A673 (cell line): ENCODE measurements at regions not wholly inside any gene's neighbourhood (a gene's known extent, or its start where the extent isn't known, plus 50 kb on each side); places are given as distances from the start of the nearest gene placed in this dataset.

Source experiments
- BruUV-seq: library from RNA; stranded (reverse); fragments of 400-500 nt; replicated peaks from 2 replicates; lab custom pipeline; 2021; lab: Mats Ljungman, UMichigan
- CTCF ChIA-PET: fragments of 300-600 bp; sonication (Branson Sonifier 250); formaldehyde crosslinking; loops from one replicate; lab custom pipeline; 2022; ENCODE audit warnings: antibody characterized with exemption; lab: Charles Lee
- POLR2A ChIA-PET: fragments of 300-600 bp; sonication (Branson Sonifier 250); formaldehyde crosslinking; loops from one replicate; lab custom pipeline; 2022; ENCODE audit warnings: antibody characterized with exemption; ENCODE audit not compliant: low non-redundant PET; lab: Charles Lee
- DNase-seq: peaks from one replicate; pipeline ENCODE4 v3.0.0-alpha.2; 2015; ENCODE audit warnings: low spot score
- H3K27ac ChIP-seq: fragments of 200-600 bp; sonication (generic); 2 replicates; pipeline ENCODE4 v1.5.1; 2016; ENCODE audit warnings: mixed run types, low read depth, mild to moderate bottlenecking, mixed read lengths, antibody characterized with exemption, low read length; ENCODE audit not compliant: poor library complexity, severe bottlenecking
- H3K27me3 ChIP-seq: fragments of 200-600 bp; sonication (generic); replicated peaks from 2 replicates; pipeline ENCODE4 v1.6.1; 2017; ENCODE audit warnings: mixed run types, low read depth, mild to moderate bottlenecking, mixed read lengths, antibody characterized with exemption, low read length; ENCODE audit not compliant: insufficient read depth, poor library complexity
- H3K36me3 ChIP-seq: fragments of 200-600 bp; sonication (generic); 2 replicates; pipeline ENCODE4 v1.6.1; 2016; ENCODE audit warnings: mixed run types, mild to moderate bottlenecking, mixed read lengths, antibody characterized with exemption, low read length; ENCODE audit not compliant: insufficient read depth, poor library complexity, severe bottlenecking
- H3K4me1 ChIP-seq: fragments of 200-600 bp; sonication (generic); 2 replicates; pipeline ENCODE4 v1.6.1; 2017; ENCODE audit warnings: mixed run types, mild to moderate bottlenecking, mixed read lengths, antibody characterized with exemption, low read length; ENCODE audit not compliant: insufficient read depth, poor library complexity, severe bottlenecking
- H3K4me3 ChIP-seq: fragments of 200-600 bp; sonication (generic); 2 replicates; pipeline ENCODE4 v1.5.1; 2016; ENCODE audit warnings: low read depth, mixed run types, mild to moderate bottlenecking, mixed read lengths, low read length; ENCODE audit not compliant: poor library complexity, severe bottlenecking
- H3K9me3 ChIP-seq: fragments of 200-600 bp; sonication (generic); 2 replicates; pipeline ENCODE4 v1.6.1; 2016; ENCODE audit warnings: mixed run types, low read depth, mild to moderate bottlenecking, mixed read lengths, antibody characterized with exemption, low read length; ENCODE audit not compliant: poor library complexity, severe bottlenecking
- EZH2 ChIP-seq: fragments of 200-600 bp; sonication (generic); IDR thresholded peaks from 2 replicates; pipeline ENCODE4 v1.6.1; 2017; ENCODE audit warnings: borderline replicate concordance, low read depth, mild to moderate bottlenecking, mixed read lengths, antibody characterized with exemption, low read length; ENCODE audit not compliant: poor library complexity, severe bottlenecking
- intact Hi-C: fragments of 100-400 bp; cut with micrococcal nuclease; formaldehyde crosslinking; loops from one replicate; pipeline ENCODE4 v1.10.0; 2022; ENCODE audit not compliant: unreplicated experiment
- TF ChIP-seq, protein P1 (sequence below): fragments of 300-800, 200-600 bp; sonication (generic); conservative IDR thresholded peaks from 2 replicates; pipeline ENCODE4 v1.5.1; 2017; ENCODE audit warnings: low read depth, mild to moderate bottlenecking, antibody characterized with exemption, low read length, moderate library complexity, mixed read lengths

GRCh38 chr18:76587879-76588271 lies 92.8 kb upstream of the ZNF516 start:
- Histone ChIP-seq H3K27me3 (no peaks in the 10 kb centered on the region), H3K27ac (no peak overlapping the region), H3K4me1 (no peaks in the 10 kb centered on the region), H3K36me3 (no peaks in the 10 kb centered on the region), H3K4me3 (no peak overlapping the region), H3K9me3 (no peaks in the 10 kb centered on the region)
- DNase-seq = no peak
- intact Hi-C loops = no loop called here
- ChIA-PET CTCF (no interaction called here), POLR2A (no interaction called here)
- BruUV-seq = no TSS peak
- TF ChIP-seq, protein P1, sequence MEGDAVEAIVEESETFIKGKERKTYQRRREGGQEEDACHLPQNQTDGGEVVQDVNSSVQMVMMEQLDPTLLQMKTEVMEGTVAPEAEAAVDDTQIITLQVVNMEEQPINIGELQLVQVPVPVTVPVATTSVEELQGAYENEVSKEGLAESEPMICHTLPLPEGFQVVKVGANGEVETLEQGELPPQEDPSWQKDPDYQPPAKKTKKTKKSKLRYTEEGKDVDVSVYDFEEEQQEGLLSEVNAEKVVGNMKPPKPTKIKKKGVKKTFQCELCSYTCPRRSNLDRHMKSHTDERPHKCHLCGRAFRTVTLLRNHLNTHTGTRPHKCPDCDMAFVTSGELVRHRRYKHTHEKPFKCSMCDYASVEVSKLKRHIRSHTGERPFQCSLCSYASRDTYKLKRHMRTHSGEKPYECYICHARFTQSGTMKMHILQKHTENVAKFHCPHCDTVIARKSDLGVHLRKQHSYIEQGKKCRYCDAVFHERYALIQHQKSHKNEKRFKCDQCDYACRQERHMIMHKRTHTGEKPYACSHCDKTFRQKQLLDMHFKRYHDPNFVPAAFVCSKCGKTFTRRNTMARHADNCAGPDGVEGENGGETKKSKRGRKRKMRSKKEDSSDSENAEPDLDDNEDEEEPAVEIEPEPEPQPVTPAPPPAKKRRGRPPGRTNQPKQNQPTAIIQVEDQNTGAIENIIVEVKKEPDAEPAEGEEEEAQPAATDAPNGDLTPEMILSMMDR = no peak
- TF ChIP-seq EZH2 = no peak

DNA sequence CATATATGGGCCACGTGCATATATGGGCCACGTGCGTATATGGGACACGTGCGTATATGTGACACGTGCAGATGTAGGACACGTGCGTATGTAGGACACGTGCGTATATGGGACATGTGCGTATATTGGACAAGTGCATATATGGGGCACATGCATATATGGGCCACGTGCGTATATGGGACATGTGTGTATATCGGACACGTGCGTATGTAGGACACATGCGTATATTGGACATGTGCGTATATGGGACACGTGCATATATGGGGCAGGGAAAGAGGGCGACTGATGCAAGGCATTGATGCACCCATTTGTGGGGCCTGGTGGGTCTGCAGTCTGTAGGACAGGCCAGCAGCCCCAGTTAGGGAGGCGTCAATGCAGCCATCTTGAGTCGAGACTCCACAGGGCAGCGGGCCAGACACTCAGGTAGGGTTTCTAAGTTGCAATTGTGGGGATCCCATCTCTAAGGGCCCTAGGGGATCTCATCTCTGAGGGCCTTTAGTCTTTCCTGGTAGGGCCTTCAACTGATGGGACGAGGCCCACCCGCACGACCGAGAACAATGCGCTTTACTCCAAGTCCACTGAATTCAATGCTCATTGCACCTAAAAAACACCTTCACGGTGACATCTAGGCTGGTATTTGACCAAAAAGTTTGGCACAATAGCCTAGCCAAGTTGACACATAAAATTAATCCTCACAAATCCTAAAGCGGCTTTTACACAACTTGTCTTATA lies 92.3 kb upstream of the ZNF516 start:
- TF ChIP-seq, protein P1 = no peak
- TF ChIP-seq EZH2 = no peak
- no peak overlapping the region for H3K4me3 ChIP-seq
- H3K27me3 ChIP-seq = no peaks in the 10 kb centered on the region
- POLR2A ChIA-PET = no interaction called here
- CTCF ChIA-PET = no interaction called here
- H3K4me1 ChIP-seq = no peaks in the 10 kb centered on the region
- no peaks in the 10 kb centered on the region for H3K9me3 ChIP-seq
- no peaks in the 10 kb centered on the region for H3K36me3 ChIP-seq
- no peak for DNase-seq
- H3K27ac ChIP-seq = no peak overlapping the region
- intact Hi-C loops = no loop called here
- BruUV-seq = no TSS peak

- Histone ChIP-seq H3K27me3 (no peaks in the 10 kb centered on the region), H3K9me3 (no peaks in the 10 kb centered on the region), H3K27ac (no peak overlapping the region), H3K4me3 (no peak overlapping the region), H3K36me3 (no peaks in the 10 kb centered on the region), H3K4me1 (no peaks in the 10 kb centered on the region)
- BruUV-seq = no TSS peak
- DNase-seq = no peak
- ChIA-PET POLR2A (no interaction called here), CTCF (no interaction called here)
- no peak for TF ChIP-seq EZH2
- TF ChIP-seq, protein P1 = no peak
- intact Hi-C loops = no loop called here
Measured at GRCh38 chr18:76584414-76585310, 89.6 kb upstream of the ZNF516 start.
